Vagina (tissue), 2 donors: ENCODE measurements at regions not wholly inside any gene's neighbourhood (a gene's known extent, or its start where the extent isn't known, plus 50 kb on each side); places are given as distances from the start of the nearest gene placed in this dataset.

Experiments used
- POLR2A ChIP-seq, 2 donors: fragments of 450-650 bp; IDR thresholded peaks; one replicate each; pipeline ENCODE4 v1.6.1; 2017; ENCODE audit warnings: antibody characterized with exemption in 2 of 2, mild to moderate bottlenecking in 2 of 2, moderate library complexity in 2 of 2
- POLR2AphosphoS5 ChIP-seq, 2 donors: sonication (generic); formaldehyde crosslinking; IDR thresholded peaks; one replicate each; pipeline ENCODE4 v1.9.0; 2017; ENCODE audit warnings: antibody characterized with exemption in 2 of 2, mild to moderate bottlenecking in 2 of 2, low read depth in 1 of 2; ENCODE audit not compliant: insufficient read depth in 1 of 2
- TF ChIP-seq, protein P1 (sequence below), 3 experiments: fragments of 450-650 bp in 2 of 3; fragments of 200-600 bp in 1 of 3; sonication (generic) in 1 of 3; IDR thresholded peaks; one replicate each; pipeline ENCODE4 v1.5.1; 2017 to 2019; ENCODE audit warnings: antibody characterized with exemption in 3 of 3, mild to moderate bottlenecking in 2 of 3, moderate library complexity in 2 of 3

DNA sequence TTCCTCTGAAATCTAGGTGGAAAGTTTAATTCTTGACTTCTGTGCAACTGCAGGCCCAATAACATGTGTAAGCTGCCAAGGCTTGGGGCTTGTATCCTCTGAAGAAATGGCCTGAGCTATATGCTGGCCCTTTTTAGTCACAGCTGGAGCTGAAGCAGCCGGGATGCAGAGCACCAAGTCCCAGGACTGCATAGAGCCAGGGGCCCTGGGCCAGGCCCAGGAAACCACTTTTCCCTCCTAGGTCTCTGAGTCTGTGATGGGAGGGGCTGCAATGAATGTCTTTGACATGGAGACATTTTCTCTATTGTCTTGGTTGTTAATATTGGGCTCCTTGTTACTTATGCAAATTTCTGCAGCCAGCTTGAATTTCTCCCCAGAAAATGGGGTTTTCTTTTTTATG, 588.5 kb downstream of the CENPC start:
- TF ChIP-seq, protein P1, sequence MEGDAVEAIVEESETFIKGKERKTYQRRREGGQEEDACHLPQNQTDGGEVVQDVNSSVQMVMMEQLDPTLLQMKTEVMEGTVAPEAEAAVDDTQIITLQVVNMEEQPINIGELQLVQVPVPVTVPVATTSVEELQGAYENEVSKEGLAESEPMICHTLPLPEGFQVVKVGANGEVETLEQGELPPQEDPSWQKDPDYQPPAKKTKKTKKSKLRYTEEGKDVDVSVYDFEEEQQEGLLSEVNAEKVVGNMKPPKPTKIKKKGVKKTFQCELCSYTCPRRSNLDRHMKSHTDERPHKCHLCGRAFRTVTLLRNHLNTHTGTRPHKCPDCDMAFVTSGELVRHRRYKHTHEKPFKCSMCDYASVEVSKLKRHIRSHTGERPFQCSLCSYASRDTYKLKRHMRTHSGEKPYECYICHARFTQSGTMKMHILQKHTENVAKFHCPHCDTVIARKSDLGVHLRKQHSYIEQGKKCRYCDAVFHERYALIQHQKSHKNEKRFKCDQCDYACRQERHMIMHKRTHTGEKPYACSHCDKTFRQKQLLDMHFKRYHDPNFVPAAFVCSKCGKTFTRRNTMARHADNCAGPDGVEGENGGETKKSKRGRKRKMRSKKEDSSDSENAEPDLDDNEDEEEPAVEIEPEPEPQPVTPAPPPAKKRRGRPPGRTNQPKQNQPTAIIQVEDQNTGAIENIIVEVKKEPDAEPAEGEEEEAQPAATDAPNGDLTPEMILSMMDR (IDR thresholded peaks at IDR 0.05) = no peak
- no peak for TF ChIP-seq POLR2AphosphoS5 (IDR thresholded peaks at IDR 0.05; ENCODE audit: insufficient read depth in 1 of 2, low read depth in 1 of 2)
- no peak for TF ChIP-seq POLR2A (IDR thresholded peaks at IDR 0.05)
